ENCODE measurements at regions not wholly inside any gene's neighbourhood (a gene's known extent, or its start where the extent isn't known, plus 50 kb on each side); places are given as distances from the start of the nearest gene placed in this dataset.

GRCh38 chr3:153274561-153274960 is 112.5 kb downstream of the RAP2B start:
- H3K9me3 ChIP-seq (ENCODE audit: control insufficient read depth, low read depth, low read length) = no peaks in the 10 kb centered on the region
- dilution Hi-C loops (cut with MboI; ENCODE audit: extremely low pct_ligation_motif_present, low sequenced_read_pairs) = no loop called here
- H3K27me3 ChIP-seq (ENCODE audit: control insufficient read depth, extremely low read depth, insufficient read depth, low read length) = no peaks in the 10 kb centered on the region
- H3K9me1 ChIP-seq (ENCODE audit: control insufficient read depth, extremely low read depth, insufficient read depth, low read length) = no peaks in the 10 kb centered on the region
- TF ChIP-seq EZH2 (IDR thresholded peaks at IDR 0.05; ENCODE audit: low read length) = no peak
- TF ChIP-seq CTCF (optimal IDR thresholded peaks at IDR 0.05 in 1 of 3, IDR thresholded peaks at IDR 0.05 in 1 of 3, conservative IDR thresholded peaks at IDR 0.05 in 1 of 3; ENCODE audit: extremely low read depth in 1 of 3, insufficient read depth in 2 of 3, low read length in 3 of 3) = no peak
- H3K4me2 ChIP-seq (ENCODE audit: control insufficient read depth, extremely low read depth, insufficient read depth, low read depth, low read length) = no peak overlapping the region
- peak; percentile 63 for FAIRE-seq
- no peak overlapping the region for H3K4me3 ChIP-seq (ENCODE audit: control insufficient read depth in 2 of 3, extremely low read depth in 1 of 3, insufficient read depth in 2 of 3, low read depth in 1 of 3, low read length in 3 of 3)
- no peaks in the 10 kb centered on the region for H3K79me2 ChIP-seq (ENCODE audit: control insufficient read depth, insufficient read depth, low read length)
- no peak overlapping the region for H2AFZ ChIP-seq (ENCODE audit: control insufficient read depth, low read length)
- no peak overlapping the region for H3K27ac ChIP-seq (ENCODE audit: control insufficient read depth, insufficient read depth, low read length)
- no peaks in the 10 kb centered on the region for H4K20me1 ChIP-seq (ENCODE audit: control insufficient read depth, extremely low read depth, insufficient read depth, low read length)
- peaks cover 25% of the 10 kb centered on the region for H3K4me1 ChIP-seq (ENCODE audit: control insufficient read depth, extremely low read depth, insufficient read depth, low read length)
- no peak overlapping the region for H3K9ac ChIP-seq (ENCODE audit: control insufficient read depth, extremely low read depth, insufficient read depth, low read length)
- no peaks in the 10 kb centered on the region for H3K36me3 ChIP-seq (ENCODE audit: control insufficient read depth in 2 of 2, extremely low read depth in 1 of 2, insufficient read depth in 2 of 2, low read length in 2 of 2)
- DNase-seq (ENCODE audit: low read depth, low spot score) = no peak

DNA sequence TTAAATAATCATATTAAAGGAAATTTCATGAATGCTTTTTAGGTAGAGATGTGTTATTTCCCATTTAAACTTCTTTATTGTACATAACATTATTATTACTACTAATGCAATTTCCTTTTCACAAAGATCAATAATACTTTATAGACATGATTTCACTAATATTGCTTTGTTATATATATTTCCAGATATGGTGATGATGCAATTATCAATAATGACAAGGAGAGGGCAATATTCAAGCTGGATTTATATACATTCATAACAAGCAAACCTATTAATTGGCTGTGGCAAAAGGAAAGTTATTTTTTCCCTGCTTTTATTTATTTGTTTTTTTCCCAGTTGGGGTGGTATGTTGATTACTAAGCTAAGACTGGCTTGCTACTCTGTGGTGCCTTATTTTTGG is 113.5 kb downstream of the RAP2B start:
- H3K9ac ChIP-seq (ENCODE audit: control insufficient read depth, extremely low read depth, insufficient read depth, low read length) = no peak overlapping the region
- DNase-seq (ENCODE audit: low read depth, low spot score) (no peak), FAIRE-seq (no peak)
- H3K4me1 ChIP-seq (ENCODE audit: control insufficient read depth, extremely low read depth, insufficient read depth, low read length) = peaks cover 25% of the 10 kb centered on the region
- dilution Hi-C loops (cut with MboI; ENCODE audit: extremely low pct_ligation_motif_present, low sequenced_read_pairs) = no loop called here
- no peak overlapping the region for H3K27ac ChIP-seq (ENCODE audit: control insufficient read depth, insufficient read depth, low read length)
- H3K4me2 ChIP-seq (ENCODE audit: control insufficient read depth, extremely low read depth, insufficient read depth, low read depth, low read length) = no peak overlapping the region
- H4K20me1 ChIP-seq (ENCODE audit: control insufficient read depth, extremely low read depth, insufficient read depth, low read length) = no peaks in the 10 kb centered on the region
- no peak overlapping the region for H3K4me3 ChIP-seq (ENCODE audit: control insufficient read depth in 2 of 3, extremely low read depth in 1 of 3, insufficient read depth in 2 of 3, low read depth in 1 of 3, low read length in 3 of 3)
- no peaks in the 10 kb centered on the region for H3K36me3 ChIP-seq (ENCODE audit: control insufficient read depth in 2 of 2, extremely low read depth in 1 of 2, insufficient read depth in 2 of 2, low read length in 2 of 2)
- H2AFZ ChIP-seq (ENCODE audit: control insufficient read depth, low read length) = no peak overlapping the region
- H3K9me3 ChIP-seq (ENCODE audit: control insufficient read depth, low read depth, low read length) = no peaks in the 10 kb centered on the region
- no peaks in the 10 kb centered on the region for H3K79me2 ChIP-seq (ENCODE audit: control insufficient read depth, insufficient read depth, low read length)
- TF ChIP-seq EZH2 (IDR thresholded peaks at IDR 0.05; ENCODE audit: low read length) (no peak), CTCF (optimal IDR thresholded peaks at IDR 0.05 in 1 of 3, IDR thresholded peaks at IDR 0.05 in 1 of 3, conservative IDR thresholded peaks at IDR 0.05 in 1 of 3; ENCODE audit: extremely low read depth in 1 of 3, insufficient read depth in 2 of 3, low read length in 3 of 3) (no peak)
- H3K27me3 ChIP-seq (ENCODE audit: control insufficient read depth, extremely low read depth, insufficient read depth, low read length) = no peaks in the 10 kb centered on the region
- H3K9me1 ChIP-seq (ENCODE audit: control insufficient read depth, extremely low read depth, insufficient read depth, low read length) = no peaks in the 10 kb centered on the region
